OCI-LY3 (cell line): ENCODE measurements at regions not wholly inside any gene's neighbourhood (a gene's known extent, or its start where the extent isn't known, plus 50 kb on each side); places are given as distances from the start of the nearest gene placed in this dataset.
A peak's percentile ranks its signal among the peaks of the same experiment; 100 is the strongest.

Experiments used
- H2AFZ ChIP-seq: fragments of 200-600, 300-600 bp; shearing (Covaris generic); 2 replicates; pipeline ENCODE4 v1.6.0; 2014; ENCODE audit warnings: antibody characterized with exemption, low read depth, low read length
- H3K27ac ChIP-seq: fragments of 200-600, 300-600 bp; sonication (generic); 2 replicates; pipeline ENCODE4 v1.5.1; 2014; ENCODE audit warnings: mild to moderate bottlenecking, low read length, moderate library complexity, mixed read lengths
- H3K27me3 ChIP-seq: fragments of 200-600, 300-600 bp; sonication (generic); 2 replicates; pipeline ENCODE4 v1.6.1; 2014; ENCODE audit warnings: low read depth, low read length, mixed read lengths
- H3K36me3 ChIP-seq: fragments of 200-600, 300-600 bp; sonication (generic); replicated peaks from 2 replicates; pipeline ENCODE3; 2014; ENCODE audit warnings: low read depth, low read length, mixed read lengths
- H3K4me1 ChIP-seq: fragments of 300-600, 200-600 bp; sonication (generic); 2 replicates; pipeline ENCODE4 v1.6.1; 2014; ENCODE audit warnings: low read length, mixed read lengths
- H3K4me2 ChIP-seq: fragments of 200-600, 300-600 bp; sonication (generic); 2 replicates; pipeline ENCODE4 v1.6.1; 2014; ENCODE audit warnings: low read length, mixed read lengths
- H3K4me3 ChIP-seq: fragments of 300-600, 200-600 bp; sonication (generic); 2 replicates; pipeline ENCODE4 v1.5.1; 2014; ENCODE audit warnings: antibody characterized with exemption, mild to moderate bottlenecking, low read length, moderate library complexity
- H3K79me2 ChIP-seq: fragments of 300-600, 200-600 bp; shearing (Covaris generic); 2 replicates; pipeline ENCODE4 v1.6.1; 2014; ENCODE audit warnings: mild to moderate bottlenecking, low read length, mixed read lengths
- H3K9ac ChIP-seq: fragments of 300-600, 200-600 bp; shearing (Covaris generic); 2 replicates; pipeline ENCODE4 v1.6.0; 2014; ENCODE audit warnings: mild to moderate bottlenecking, low read length, moderate library complexity
- H3K9me3 ChIP-seq: fragments of 200-600, 300-600 bp; shearing (Covaris generic); 2 replicates; pipeline ENCODE4 v1.6.1; 2014; ENCODE audit warnings: low read length, mixed read lengths; ENCODE audit not compliant: insufficient read depth
- H4K20me1 ChIP-seq: fragments of 200-600, 300-600 bp; sonication (generic); 2 replicates; pipeline ENCODE4 v1.6.1; 2016; ENCODE audit warnings: low read length, mixed read lengths; ENCODE audit not compliant: insufficient read depth
- CTCF ChIP-seq: fragments of 200-600, 300-600 bp; sonication (generic); IDR thresholded peaks from 2 replicates; pipeline ENCODE4 v1.5.1; 2014; ENCODE audit warnings: antibody characterized with exemption, low read length, low read depth
- EZH2phosphoT487 ChIP-seq: fragments of 200-600 bp; shearing (Covaris generic); IDR thresholded peaks from 2 replicates; pipeline ENCODE4 v1.6.1; 2018; ENCODE audit warnings: antibody characterized with exemption, mixed run types, low read depth

- Histone ChIP-seq H3K4me3 (no peak overlapping the region), H2AFZ (no peak overlapping the region)
- TF ChIP-seq EZH2phosphoT487 (no peak), CTCF (no peak)
Observed at GRCh38 chr2:83594241-83595120, 864.6 kb downstream of the SUCLG1 start.

GRCh38 chr2:83587309-83587708 is 871.8 kb downstream of the SUCLG1 start:
- Histone ChIP-seq H4K20me1 (no peaks in the 10 kb centered on the region), H3K36me3 (no peaks in the 10 kb centered on the region), H3K4me2 (no peak overlapping the region), H3K4me1 (no peaks in the 10 kb centered on the region), H3K27me3 (no peaks in the 10 kb centered on the region), H3K4me3 (no peak overlapping the region), H2AFZ (no peak overlapping the region), H3K9ac (no peak overlapping the region), H3K27ac (no peak overlapping the region), H3K79me2 (no peaks in the 10 kb centered on the region), H3K9me3 (no peaks in the 10 kb centered on the region)
- TF ChIP-seq CTCF (no peak), EZH2phosphoT487 (no peak)

More at GRCh38 chr2:83594241-83595120, 864.6 kb downstream of the SUCLG1 start:
- Histone ChIP-seq H3K4me2 (no peak overlapping the region), H3K27ac (no peak overlapping the region), H3K9me3 (no peaks in the 10 kb centered on the region), H4K20me1 (no peaks in the 10 kb centered on the region), H3K36me3 (no peaks in the 10 kb centered on the region), H3K79me2 (no peaks in the 10 kb centered on the region), H3K4me1 (no peaks in the 10 kb centered on the region), H3K9ac (no peak overlapping the region), H3K27me3 (no peaks in the 10 kb centered on the region)

GRCh38 chr2:83585250-83585649 is 873.8 kb downstream of the SUCLG1 start:
- Histone ChIP-seq H3K9ac (no peak overlapping the region), H3K27me3 (no peaks in the 10 kb centered on the region), H2AFZ (peak overlapping the region; percentile 92), H3K27ac (no peak overlapping the region), H3K4me3 (peak overlapping the region; percentile 56), H3K79me2 (no peaks in the 10 kb centered on the region), H3K36me3 (no peaks in the 10 kb centered on the region), H3K9me3 (no peaks in the 10 kb centered on the region), H4K20me1 (no peaks in the 10 kb centered on the region), H3K4me2 (peak overlapping the region; percentile 57), H3K4me1 (no peaks in the 10 kb centered on the region)
- TF ChIP-seq CTCF = no peak
- TF ChIP-seq EZH2phosphoT487 = no peak

- Histone ChIP-seq H3K27me3 (no peaks in the 10 kb centered on the region), H4K20me1 (no peaks in the 10 kb centered on the region), H3K4me2 (peak overlapping the region; percentile 57), H3K4me3 (peak overlapping the region; percentile 56; the same call in 1 of the 2 replicates), H3K27ac (no peak overlapping the region), H2AFZ (peak overlapping the region; percentile 92), H3K4me1 (no peaks in the 10 kb centered on the region), H3K9me3 (no peaks in the 10 kb centered on the region), H3K79me2 (no peaks in the 10 kb centered on the region), H3K9ac (no peak overlapping the region), H3K36me3 (no peaks in the 10 kb centered on the region)
- TF ChIP-seq CTCF (no peak), EZH2phosphoT487 (no peak)
Observed at GRCh38 chr2:83584672-83585071, 874.4 kb downstream of the SUCLG1 start.
